NCI-H524 treated with DMSO at 0.1 percent for 48 hours (cell line): ENCODE measurements at regions not wholly inside any gene's neighbourhood (a gene's known extent, or its start where the extent isn't known, plus 50 kb on each side); places are given as distances from the start of the nearest gene placed in this dataset.

Source experiments
- DNase-seq: peaks from one replicate; lab custom pipeline; 2025; lab: John Stamatoyannopoulos, UW

GRCh38 chr3:31050296-31050695 is 155.8 kb upstream of the GADL1 start:
- no peak for DNase-seq

- DNase-seq = no peak
These were observed 156.8 kb upstream of the GADL1 start for GRCh38 chr3:31051226-31051625.

GRCh38 chr3:31053299-31053698 is 158.8 kb upstream of the GADL1 start:
- no peak for DNase-seq

GRCh38 chr3:31054032-31054431 is 159.6 kb upstream of the GADL1 start:
- no peak for DNase-seq

- no peak for DNase-seq
These were observed 161.3 kb upstream of the GADL1 start for GRCh38 chr3:31055757-31056156.

GRCh38 chr3:31057891-31058290 is 163.4 kb upstream of the GADL1 start:
- DNase-seq = no peak

GRCh38 chr3:31064021-31064420 is 169.6 kb upstream of the GADL1 start:
- peak; percentile 48 for DNase-seq

GRCh38 chr3:31065765-31066164 is 171.3 kb upstream of the GADL1 start:
- peak; percentile 73 for DNase-seq

- no peak for DNase-seq
These were observed 172.5 kb upstream of the GADL1 start for GRCh38 chr3:31067004-31067403.

GRCh38 chr3:31075471-31075870 is 181.0 kb upstream of the GADL1 start:
- no peak for DNase-seq

GRCh38 chr3:31075876-31076275 is 181.4 kb upstream of the GADL1 start:
- DNase-seq = no peak

GRCh38 chr3:31077021-31077601 is 182.7 kb upstream of the GADL1 start:
- DNase-seq = no peak

- no peak for DNase-seq
These were observed 183.4 kb upstream of the GADL1 start for GRCh38 chr3:31077826-31078225.

GRCh38 chr3:31079689-31080088 is 185.2 kb upstream of the GADL1 start:
- no peak for DNase-seq

- no peak for DNase-seq
These were observed 186.7 kb upstream of the GADL1 start for GRCh38 chr3:31081018-31081662.

- no peak for DNase-seq
These were observed 191.7 kb upstream of the GADL1 start for GRCh38 chr3:31086148-31086547.

GRCh38 chr3:31086698-31087097 is 192.2 kb upstream of the GADL1 start:
- DNase-seq = peak; percentile 14

- no peak for DNase-seq
These were observed 197.3 kb upstream of the GADL1 start for GRCh38 chr3:31091748-31092147.

GRCh38 chr3:31092748-31093589 is 198.5 kb upstream of the GADL1 start:
- no peak for DNase-seq

GRCh38 chr3:31093606-31094005 is 199.1 kb upstream of the GADL1 start:
- no peak for DNase-seq

GRCh38 chr3:31094048-31094447 is 199.6 kb upstream of the GADL1 start:
- no peak for DNase-seq

- no peak for DNase-seq
These were observed 200.8 kb upstream of the GADL1 start for GRCh38 chr3:31095255-31095654.
